ENCODE measurements at regions not wholly inside any gene's neighbourhood (a gene's known extent, or its start where the extent isn't known, plus 50 kb on each side); places are given as distances from the start of the nearest gene placed in this dataset.

- no peak for TF ChIP-seq CTCF (IDR thresholded peaks at IDR 0.05)
- no peak for TF ChIP-seq POLR2AphosphoS5 (IDR thresholded peaks at IDR 0.05)
- TF ChIP-seq EP300 (IDR thresholded peaks at IDR 0.05), result no peak
- no peak for TF ChIP-seq POLR2A (IDR thresholded peaks at IDR 0.05; ENCODE audit: low read depth)
These were observed 215.4 kb upstream of the IRS2 start for GRCh38 chr13:110001670-110002275.

GRCh38 chr13:110000534-110001345 is 214.4 kb upstream of the IRS2 start:
- DNase-seq (ENCODE audit: extremely low spot score), result no peak
- no peaks in the 10 kb centered on the region for H3K4me1 ChIP-seq
- intact Hi-C loops (cut with DNase I), result no loop called here
- no peak overlapping the region for H3K4me3 ChIP-seq
- 97% methylated on average over 12 of the region's 12 CpGs for WGBS
- no peaks in the 10 kb centered on the region for H3K9me3 ChIP-seq
- H3K27ac ChIP-seq (replicated peaks in 1 of 4), result no peak overlapping the region
- H3K27me3 ChIP-seq, result no peaks in the 10 kb centered on the region
- no peak for TF ChIP-seq POLR2A (IDR thresholded peaks at IDR 0.05; ENCODE audit: low read depth)
- no peak for TF ChIP-seq CTCF (IDR thresholded peaks at IDR 0.05)
- TF ChIP-seq EP300 (IDR thresholded peaks at IDR 0.05), result no peak
- TF ChIP-seq POLR2AphosphoS5 (IDR thresholded peaks at IDR 0.05), result no peak
- no peaks in the 10 kb centered on the region for H3K36me3 ChIP-seq

More at GRCh38 chr13:110001670-110002275, 215.4 kb upstream of the IRS2 start:
- intact Hi-C loops (cut with DNase I), result no loop called here
- H3K4me1 ChIP-seq, result no peaks in the 10 kb centered on the region
- no peaks in the 10 kb centered on the region for H3K27me3 ChIP-seq
- WGBS, result 76% methylated on average over 7 of the region's 7 CpGs
- no peaks in the 10 kb centered on the region for H3K36me3 ChIP-seq
- H3K9me3 ChIP-seq, result no peaks in the 10 kb centered on the region
- H3K27ac ChIP-seq (replicated peaks in 1 of 4), result no peak overlapping the region
- no peak for DNase-seq (ENCODE audit: extremely low spot score)
- H3K4me3 ChIP-seq, result no peak overlapping the region

GRCh38 chr13:109999659-110000533 is 213.5 kb upstream of the IRS2 start:
- H3K4me1 ChIP-seq, result no peaks in the 10 kb centered on the region
- TF ChIP-seq CTCF (IDR thresholded peaks at IDR 0.05), result no peak
- TF ChIP-seq POLR2A (IDR thresholded peaks at IDR 0.05; ENCODE audit: low read depth), result no peak
- TF ChIP-seq EP300 (IDR thresholded peaks at IDR 0.05), result no peak
- TF ChIP-seq POLR2AphosphoS5 (IDR thresholded peaks at IDR 0.05), result no peak
- H3K27me3 ChIP-seq, result no peaks in the 10 kb centered on the region
- H3K9me3 ChIP-seq, result no peaks in the 10 kb centered on the region
- H3K27ac ChIP-seq (replicated peaks in 1 of 4), result no peak overlapping the region
- WGBS, result 86% methylated on average over 18 of the region's 21 CpGs
- no peak for DNase-seq (ENCODE audit: extremely low spot score)
- no peaks in the 10 kb centered on the region for H3K36me3 ChIP-seq
- intact Hi-C loops (cut with DNase I), result no loop called here
- no peak overlapping the region for H3K4me3 ChIP-seq

GRCh38 chr13:109998684-109999533 is 212.5 kb upstream of the IRS2 start:
- H3K27me3 ChIP-seq, result no peaks in the 10 kb centered on the region
- intact Hi-C loops (cut with DNase I), result no loop called here

More at GRCh38 chr13:109998684-109999533, 212.5 kb upstream of the IRS2 start:
- H3K4me1 ChIP-seq, result no peaks in the 10 kb centered on the region
- no peaks in the 10 kb centered on the region for H3K36me3 ChIP-seq
- WGBS, result 54% methylated on average over 5 of the region's 5 CpGs
- TF ChIP-seq CTCF (IDR thresholded peaks at IDR 0.05) (no peak), POLR2AphosphoS5 (IDR thresholded peaks at IDR 0.05) (no peak), POLR2A (IDR thresholded peaks at IDR 0.05; ENCODE audit: low read depth) (no peak), EP300 (IDR thresholded peaks at IDR 0.05) (no peak)
- no peaks in the 10 kb centered on the region for H3K9me3 ChIP-seq
- no peak overlapping the region for H3K4me3 ChIP-seq
- H3K27ac ChIP-seq (replicated peaks in 1 of 4), result no peak overlapping the region
- DNase-seq (ENCODE audit: extremely low spot score), result no peak
